PFSK-1 (cell line): ENCODE measurements at regions not wholly inside any gene's neighbourhood (a gene's known extent, or its start where the extent isn't known, plus 50 kb on each side); places are given as distances from the start of the nearest gene placed in this dataset.

Experiments
- FOXP2 ChIP-seq: optimal IDR thresholded peaks from 2 replicates; pipeline ENCODE3; 2011; ENCODE audit warnings: borderline replicate concordance, control low read depth, inconsistent platforms; ENCODE audit not compliant: insufficient read depth; ENCODE audit errors: extremely low read length, extremely low read depth
- POLR2AphosphoS5 ChIP-seq: IDR thresholded peaks from 2 replicates; pipeline ENCODE4 v1.6.1; 2012; ENCODE audit warnings: low read depth, mild to moderate bottlenecking, control low read depth, low read length, moderate library complexity
- SIN3A ChIP-seq: IDR thresholded peaks from 2 replicates; pipeline ENCODE4 v1.6.1; 2012; ENCODE audit warnings: mild to moderate bottlenecking, low read length, moderate library complexity, borderline replicate concordance; ENCODE audit not compliant: insufficient read depth
- TAF1 ChIP-seq: IDR thresholded peaks from 2 replicates; pipeline ENCODE4 v1.6.1; 2012; ENCODE audit warnings: low read length, control low read depth, borderline replicate concordance; ENCODE audit not compliant: insufficient read depth
- TF ChIP-seq, protein P1 (sequence below), 2 experiments: IDR thresholded peaks; 2 replicates each; pipeline versions ENCODE4 v1.6.1 to v1.8.0; 2011 to 2012; ENCODE audit warnings: low read depth in 2 of 2, low read length in 2 of 2, control low read depth in 1 of 2, inconsistent platforms in 1 of 2, mild to moderate bottlenecking in 1 of 2, moderate library complexity in 1 of 2; ENCODE audit not compliant: insufficient read depth in 1 of 2

DNA sequence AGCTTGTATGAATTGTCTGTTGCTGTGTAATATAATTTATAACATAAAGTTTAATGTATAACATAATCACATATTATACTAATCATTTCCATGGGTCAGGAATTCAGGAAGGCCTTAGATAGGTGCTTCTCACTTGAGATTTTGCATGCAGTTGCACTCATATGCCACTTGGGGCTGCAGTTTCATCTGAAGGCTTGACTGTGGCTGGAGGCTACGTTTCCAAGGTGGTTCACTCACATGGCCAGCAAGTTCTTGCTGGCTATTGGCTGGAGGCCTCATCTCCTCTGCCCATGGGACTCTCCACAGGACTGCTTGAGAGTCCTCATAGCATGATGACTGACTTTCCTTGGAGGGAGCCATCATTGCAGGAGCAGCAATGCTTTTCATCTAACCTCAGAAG lies 53.4 kb upstream of the STX18 start:
- TF ChIP-seq SIN3A (no peak), TAF1 (no peak), FOXP2 (no peak), POLR2AphosphoS5 (no peak)
- TF ChIP-seq, protein P1, sequence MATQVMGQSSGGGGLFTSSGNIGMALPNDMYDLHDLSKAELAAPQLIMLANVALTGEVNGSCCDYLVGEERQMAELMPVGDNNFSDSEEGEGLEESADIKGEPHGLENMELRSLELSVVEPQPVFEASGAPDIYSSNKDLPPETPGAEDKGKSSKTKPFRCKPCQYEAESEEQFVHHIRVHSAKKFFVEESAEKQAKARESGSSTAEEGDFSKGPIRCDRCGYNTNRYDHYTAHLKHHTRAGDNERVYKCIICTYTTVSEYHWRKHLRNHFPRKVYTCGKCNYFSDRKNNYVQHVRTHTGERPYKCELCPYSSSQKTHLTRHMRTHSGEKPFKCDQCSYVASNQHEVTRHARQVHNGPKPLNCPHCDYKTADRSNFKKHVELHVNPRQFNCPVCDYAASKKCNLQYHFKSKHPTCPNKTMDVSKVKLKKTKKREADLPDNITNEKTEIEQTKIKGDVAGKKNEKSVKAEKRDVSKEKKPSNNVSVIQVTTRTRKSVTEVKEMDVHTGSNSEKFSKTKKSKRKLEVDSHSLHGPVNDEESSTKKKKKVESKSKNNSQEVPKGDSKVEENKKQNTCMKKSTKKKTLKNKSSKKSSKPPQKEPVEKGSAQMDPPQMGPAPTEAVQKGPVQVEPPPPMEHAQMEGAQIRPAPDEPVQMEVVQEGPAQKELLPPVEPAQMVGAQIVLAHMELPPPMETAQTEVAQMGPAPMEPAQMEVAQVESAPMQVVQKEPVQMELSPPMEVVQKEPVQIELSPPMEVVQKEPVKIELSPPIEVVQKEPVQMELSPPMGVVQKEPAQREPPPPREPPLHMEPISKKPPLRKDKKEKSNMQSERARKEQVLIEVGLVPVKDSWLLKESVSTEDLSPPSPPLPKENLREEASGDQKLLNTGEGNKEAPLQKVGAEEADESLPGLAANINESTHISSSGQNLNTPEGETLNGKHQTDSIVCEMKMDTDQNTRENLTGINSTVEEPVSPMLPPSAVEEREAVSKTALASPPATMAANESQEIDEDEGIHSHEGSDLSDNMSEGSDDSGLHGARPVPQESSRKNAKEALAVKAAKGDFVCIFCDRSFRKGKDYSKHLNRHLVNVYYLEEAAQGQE (IDR thresholded peaks at IDR 0.05; ENCODE audit: insufficient read depth in 1 of 2, low read depth in 2 of 2, low read length in 2 of 2), result no peak

DNA sequence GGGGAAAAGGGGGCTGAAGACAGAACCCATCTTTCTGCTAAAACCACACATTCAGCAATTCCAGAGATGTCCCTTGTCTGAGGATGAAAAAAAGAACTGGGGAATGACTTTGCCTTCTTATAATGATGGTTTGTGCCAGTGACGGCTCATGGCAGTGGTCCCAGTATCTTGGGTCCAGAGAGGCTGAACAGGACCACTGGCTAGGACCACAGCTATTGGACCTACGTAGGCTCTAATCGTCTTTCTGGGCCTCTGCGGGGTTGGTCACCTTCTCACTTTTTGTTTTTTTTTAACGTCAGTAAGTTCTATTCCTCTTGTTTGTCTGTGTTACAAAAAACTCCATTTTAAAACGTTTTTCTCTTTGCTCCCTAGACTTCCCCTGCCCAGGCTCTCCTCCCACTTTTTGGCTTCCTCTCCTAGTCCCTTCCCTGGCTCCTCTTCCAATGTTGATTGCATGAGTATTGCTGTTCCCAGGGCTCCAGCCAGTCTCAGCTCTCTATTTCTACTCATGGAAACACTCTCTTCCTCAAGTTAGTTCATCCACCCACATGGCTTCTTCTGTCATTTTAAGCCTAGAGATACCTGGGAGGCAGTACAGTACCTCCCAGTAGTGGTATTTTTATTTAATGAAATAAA lies 52.6 kb upstream of the STX18 start:
- no peak for TF ChIP-seq SIN3A
- TF ChIP-seq, protein P1 (IDR thresholded peaks at IDR 0.05; ENCODE audit: insufficient read depth in 1 of 2, low read depth in 2 of 2, low read length in 2 of 2), result no peak
- no peak for TF ChIP-seq FOXP2
- no peak for TF ChIP-seq POLR2AphosphoS5
- TF ChIP-seq TAF1, result no peak

DNA sequence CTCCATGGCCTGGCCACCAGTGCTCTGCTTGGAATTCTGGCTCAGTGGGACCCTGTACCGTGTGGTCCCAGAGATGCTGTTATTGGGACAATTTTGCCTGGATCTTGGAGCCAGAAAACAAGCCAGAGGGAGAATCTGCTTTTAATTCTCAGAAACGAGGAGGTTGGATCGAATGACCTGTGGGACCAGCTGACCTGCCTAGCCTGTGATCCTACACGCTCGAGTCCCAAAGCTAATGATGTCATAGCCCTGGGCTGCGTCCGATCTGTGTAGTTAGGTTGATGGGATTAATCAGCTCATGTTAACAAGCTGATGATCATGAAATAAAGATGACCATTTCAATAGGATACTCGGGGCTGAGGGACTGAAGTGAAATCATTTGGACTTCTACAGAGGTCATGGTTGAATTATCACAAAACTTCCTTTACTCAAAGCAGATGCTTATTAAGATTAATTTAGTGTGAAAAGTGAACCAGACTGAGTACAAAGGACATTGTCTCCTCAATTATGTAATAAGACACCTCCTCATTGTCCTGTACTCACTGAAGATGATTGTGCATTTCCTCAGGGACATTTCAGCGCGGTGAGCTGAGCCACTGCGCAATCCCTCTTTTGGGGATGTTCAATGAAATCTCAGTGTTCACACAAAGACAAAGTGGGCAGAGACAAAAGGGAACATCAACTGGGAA lies 51.9 kb upstream of the STX18 start:
- TF ChIP-seq FOXP2, result peak; percentile 12
- TF ChIP-seq, protein P1 (IDR thresholded peaks at IDR 0.05; ENCODE audit: insufficient read depth in 1 of 2, low read depth in 2 of 2, low read length in 2 of 2), result no peak

DNA sequence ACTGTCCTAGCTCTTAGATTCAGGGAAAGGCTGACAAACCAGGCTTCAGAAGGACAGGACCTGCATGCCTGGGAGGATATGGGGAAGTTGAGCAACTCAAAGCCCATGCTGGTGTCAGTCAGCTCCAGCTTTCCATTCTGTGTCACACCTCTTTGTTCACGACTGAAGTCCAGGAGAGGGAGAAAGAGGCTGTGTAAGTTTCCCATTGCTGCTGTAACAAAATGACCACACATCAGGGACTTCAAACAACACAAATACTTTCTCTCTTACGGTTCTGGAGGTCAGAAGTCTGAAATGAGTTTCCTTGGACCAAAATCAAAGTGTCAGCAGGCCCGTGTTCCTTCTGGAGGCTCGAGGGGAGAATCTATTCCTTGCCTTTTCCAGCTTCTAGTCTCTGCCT lies 50.6 kb upstream of the STX18 start:
- TF ChIP-seq, protein P1 (IDR thresholded peaks at IDR 0.05; ENCODE audit: insufficient read depth in 1 of 2, low read depth in 2 of 2, low read length in 2 of 2), result no peak
- TF ChIP-seq SIN3A (no peak), FOXP2 (no peak), TAF1 (no peak), POLR2AphosphoS5 (no peak)
